ENCODE measurements at regions not wholly inside any gene's neighbourhood (a gene's known extent, or its start where the extent isn't known, plus 50 kb on each side); places are given as distances from the start of the nearest gene placed in this dataset.

- Histone ChIP-seq H3K4me1 (ENCODE audit: insufficient read depth, low read length, poor library complexity, severe bottlenecking) (peaks cover 28% of the 10 kb centered on the region), H3K27me3 (ENCODE audit: insufficient read depth, low read length, poor library complexity, severe bottlenecking) (no peaks in the 10 kb centered on the region), H3K79me2 (ENCODE audit: insufficient read depth, low read length) (no peaks in the 10 kb centered on the region), H4K20me1 (ENCODE audit: insufficient read depth, low read length, poor library complexity, severe bottlenecking) (no peaks in the 10 kb centered on the region), H3K9me2 (replicated peaks; ENCODE audit: low read depth, low read length) (no peaks in the 10 kb centered on the region), H3K9ac (ENCODE audit: low read depth, low read length, poor library complexity, severe bottlenecking) (no peak overlapping the region), H3K36me3 (ENCODE audit: insufficient read depth, low read length) (no peaks in the 10 kb centered on the region), H3F3A (ENCODE audit: low read depth) (no peaks in the 10 kb centered on the region), H3K4me2 (ENCODE audit: low read depth, low read length, poor library complexity, severe bottlenecking) (no peak overlapping the region), H3K9me3 (ENCODE audit: insufficient read depth, low read depth, low read length) (no peaks in the 10 kb centered on the region), H2AFZ (ENCODE audit: low read length) (no peak overlapping the region), H3K4me3 (ENCODE audit: low read length, poor library complexity, severe bottlenecking) (no peak overlapping the region)
- TF ChIP-seq EZH2phosphoT487 (IDR thresholded peaks at IDR 0.05; ENCODE audit: borderline replicate concordance) = no peak
- no peak for TF ChIP-seq CTCF (conservative IDR thresholded peaks at IDR 0.05; ENCODE audit: low read length)
Observed at GRCh38 chr21:36583591-36583990, 103.7 kb upstream of the CLDN14 start.

GRCh38 chr21:36584980-36585940 lies 105.3 kb upstream of the CLDN14 start:
- Histone ChIP-seq H3K36me3 (ENCODE audit: insufficient read depth, low read length) (no peaks in the 10 kb centered on the region), H3K79me2 (ENCODE audit: insufficient read depth, low read length) (no peaks in the 10 kb centered on the region), H2AFZ (ENCODE audit: low read length) (peak overlapping the region; percentile 65), H3K4me2 (ENCODE audit: low read depth, low read length, poor library complexity, severe bottlenecking) (no peak overlapping the region), H3K9me2 (replicated peaks; ENCODE audit: low read depth, low read length) (no peaks in the 10 kb centered on the region), H3F3A (ENCODE audit: low read depth) (no peaks in the 10 kb centered on the region), H3K4me1 (ENCODE audit: insufficient read depth, low read length, poor library complexity, severe bottlenecking) (peaks cover 35% of the 10 kb centered on the region), H3K4me3 (ENCODE audit: low read length, poor library complexity, severe bottlenecking) (no peak overlapping the region), H3K9me3 (ENCODE audit: insufficient read depth, low read depth, low read length) (no peaks in the 10 kb centered on the region), H3K9ac (ENCODE audit: low read depth, low read length, poor library complexity, severe bottlenecking) (no peak overlapping the region), H3K27me3 (ENCODE audit: insufficient read depth, low read length, poor library complexity, severe bottlenecking) (no peaks in the 10 kb centered on the region), H4K20me1 (ENCODE audit: insufficient read depth, low read length, poor library complexity, severe bottlenecking) (no peaks in the 10 kb centered on the region)
- TF ChIP-seq CTCF (conservative IDR thresholded peaks at IDR 0.05; ENCODE audit: low read length) (peak; percentile 82), EZH2phosphoT487 (IDR thresholded peaks at IDR 0.05; ENCODE audit: borderline replicate concordance) (no peak)

GRCh38 chr21:36587388-36587787 lies 107.5 kb upstream of the CLDN14 start:
- H3K36me3 ChIP-seq (ENCODE audit: insufficient read depth, low read length) = no peaks in the 10 kb centered on the region
- H3K27me3 ChIP-seq (ENCODE audit: insufficient read depth, low read length, poor library complexity, severe bottlenecking) = no peaks in the 10 kb centered on the region
- no peak overlapping the region for H3K9ac ChIP-seq (ENCODE audit: low read depth, low read length, poor library complexity, severe bottlenecking)
- H3K9me2 ChIP-seq (replicated peaks; ENCODE audit: low read depth, low read length) = no peaks in the 10 kb centered on the region
- no peaks in the 10 kb centered on the region for H4K20me1 ChIP-seq (ENCODE audit: insufficient read depth, low read length, poor library complexity, severe bottlenecking)
- peaks cover 25% of the 10 kb centered on the region for H3K4me1 ChIP-seq (ENCODE audit: insufficient read depth, low read length, poor library complexity, severe bottlenecking)
- H3K9me3 ChIP-seq (ENCODE audit: insufficient read depth, low read depth, low read length) = no peaks in the 10 kb centered on the region
- H3K79me2 ChIP-seq (ENCODE audit: insufficient read depth, low read length) = no peaks in the 10 kb centered on the region
- no peak overlapping the region for H2AFZ ChIP-seq (ENCODE audit: low read length)
- no peak overlapping the region for H3K4me3 ChIP-seq (ENCODE audit: low read length, poor library complexity, severe bottlenecking)
- TF ChIP-seq EZH2phosphoT487 (IDR thresholded peaks at IDR 0.05; ENCODE audit: borderline replicate concordance) (no peak), CTCF (conservative IDR thresholded peaks at IDR 0.05; ENCODE audit: low read length) (no peak)
- no peak overlapping the region for H3K4me2 ChIP-seq (ENCODE audit: low read depth, low read length, poor library complexity, severe bottlenecking)
- H3F3A ChIP-seq (ENCODE audit: low read depth) = no peaks in the 10 kb centered on the region
